ENCODE measurements at regions not wholly inside any gene's neighbourhood (a gene's known extent, or its start where the extent isn't known, plus 50 kb on each side); places are given as distances from the start of the nearest gene placed in this dataset.

DNA sequence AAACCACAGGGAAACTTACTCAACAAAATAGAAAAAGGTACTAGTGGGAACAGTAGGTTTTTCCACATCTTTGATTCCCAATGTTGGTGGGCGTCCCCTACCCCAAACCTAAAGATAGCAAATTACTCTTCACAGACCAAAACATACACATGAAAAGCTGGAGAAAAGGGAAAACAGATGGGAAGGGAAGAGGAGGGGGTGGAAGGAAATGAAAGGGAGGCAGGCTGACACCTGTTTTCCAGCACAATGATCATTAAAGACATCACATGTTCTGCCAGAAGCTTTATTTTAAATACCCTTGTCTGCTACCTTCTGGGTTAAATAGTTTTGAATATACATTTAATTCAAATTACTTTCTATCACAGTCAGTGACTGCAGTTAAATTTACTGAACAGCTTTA lies 1617.9 kb upstream of the SEL1L start:
- DNase-seq (ENCODE audit: extremely low read depth, insufficient read length), result no peak
- TF ChIP-seq, protein P1, sequence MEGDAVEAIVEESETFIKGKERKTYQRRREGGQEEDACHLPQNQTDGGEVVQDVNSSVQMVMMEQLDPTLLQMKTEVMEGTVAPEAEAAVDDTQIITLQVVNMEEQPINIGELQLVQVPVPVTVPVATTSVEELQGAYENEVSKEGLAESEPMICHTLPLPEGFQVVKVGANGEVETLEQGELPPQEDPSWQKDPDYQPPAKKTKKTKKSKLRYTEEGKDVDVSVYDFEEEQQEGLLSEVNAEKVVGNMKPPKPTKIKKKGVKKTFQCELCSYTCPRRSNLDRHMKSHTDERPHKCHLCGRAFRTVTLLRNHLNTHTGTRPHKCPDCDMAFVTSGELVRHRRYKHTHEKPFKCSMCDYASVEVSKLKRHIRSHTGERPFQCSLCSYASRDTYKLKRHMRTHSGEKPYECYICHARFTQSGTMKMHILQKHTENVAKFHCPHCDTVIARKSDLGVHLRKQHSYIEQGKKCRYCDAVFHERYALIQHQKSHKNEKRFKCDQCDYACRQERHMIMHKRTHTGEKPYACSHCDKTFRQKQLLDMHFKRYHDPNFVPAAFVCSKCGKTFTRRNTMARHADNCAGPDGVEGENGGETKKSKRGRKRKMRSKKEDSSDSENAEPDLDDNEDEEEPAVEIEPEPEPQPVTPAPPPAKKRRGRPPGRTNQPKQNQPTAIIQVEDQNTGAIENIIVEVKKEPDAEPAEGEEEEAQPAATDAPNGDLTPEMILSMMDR (IDR thresholded peaks at IDR 0.05; ENCODE audit: insufficient read depth, low read length, poor library complexity, severe bottlenecking), result no peak
- Histone ChIP-seq H3K4me3 (replicated peaks; ENCODE audit: low read depth, low read length) (no peak overlapping the region), H3K27me3 (replicated peaks; ENCODE audit: control insufficient read depth, insufficient read depth, low read length) (no peaks in the 10 kb centered on the region), H3K36me3 (ENCODE audit: control insufficient read depth, insufficient read depth, low read length) (no peaks in the 10 kb centered on the region)

DNA sequence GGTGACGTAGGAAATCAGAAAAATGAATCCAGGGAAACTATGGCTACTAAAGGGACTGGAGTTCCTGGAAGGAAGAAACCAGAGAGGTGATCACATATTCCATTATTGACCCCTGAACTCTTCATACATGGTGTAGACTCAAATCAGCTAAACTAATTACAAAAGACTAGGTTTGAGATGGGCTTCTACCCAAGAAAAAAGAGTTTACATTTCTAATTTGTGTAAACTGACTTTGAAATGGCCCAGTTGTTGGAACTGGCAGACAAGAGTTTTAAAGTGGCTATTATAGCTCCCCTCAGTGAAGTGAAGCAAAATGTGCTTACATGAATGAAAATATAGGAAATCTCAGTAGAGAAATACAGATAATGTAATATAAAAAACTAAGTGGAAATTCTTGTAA lies 1619.4 kb upstream of the SEL1L start:
- TF ChIP-seq, protein P1 (IDR thresholded peaks at IDR 0.05; ENCODE audit: insufficient read depth, low read length, poor library complexity, severe bottlenecking), result no peak
- Histone ChIP-seq H3K27me3 (replicated peaks; ENCODE audit: control insufficient read depth, insufficient read depth, low read length) (no peaks in the 10 kb centered on the region), H3K4me3 (replicated peaks; ENCODE audit: low read depth, low read length) (no peak overlapping the region), H3K36me3 (ENCODE audit: control insufficient read depth, insufficient read depth, low read length) (no peaks in the 10 kb centered on the region)
- DNase-seq (ENCODE audit: extremely low read depth, insufficient read length), result no peak

DNA sequence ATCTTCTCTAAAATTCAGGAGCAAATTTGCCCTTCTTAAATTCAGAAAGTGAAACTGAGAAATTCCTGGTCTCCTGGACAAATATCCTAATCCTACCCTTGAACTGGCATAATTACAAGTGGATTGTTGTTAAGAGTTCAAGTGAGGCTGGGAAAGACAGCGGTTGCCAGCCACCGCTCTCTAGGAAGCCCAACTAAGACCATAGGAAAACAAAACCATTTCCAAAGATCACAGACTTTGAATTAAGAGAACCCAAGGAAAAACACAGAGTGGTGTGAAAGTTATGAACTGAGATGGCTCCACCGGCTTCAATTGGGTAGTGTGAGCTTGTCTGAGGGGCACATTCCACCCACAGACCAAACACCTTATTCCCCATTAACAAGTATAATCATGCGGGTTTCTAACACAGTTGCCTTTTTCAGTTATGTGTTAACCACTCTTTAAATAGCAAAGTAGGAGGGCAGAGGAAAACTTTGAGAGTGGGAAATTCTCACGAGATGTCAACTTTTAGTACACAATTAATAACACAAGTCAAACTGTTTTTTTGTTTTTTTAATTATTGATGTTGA lies 1628.8 kb upstream of the SEL1L start:
- no peak for DNase-seq (ENCODE audit: extremely low read depth, insufficient read length)
- no peak overlapping the region for H3K4me3 ChIP-seq (replicated peaks; ENCODE audit: low read depth, low read length)
- TF ChIP-seq, protein P1 (IDR thresholded peaks at IDR 0.05; ENCODE audit: insufficient read depth, low read length, poor library complexity, severe bottlenecking), result no peak
- no peaks in the 10 kb centered on the region for H3K27me3 ChIP-seq (replicated peaks; ENCODE audit: control insufficient read depth, insufficient read depth, low read length)
- no peaks in the 10 kb centered on the region for H3K36me3 ChIP-seq (ENCODE audit: control insufficient read depth, insufficient read depth, low read length)

DNA sequence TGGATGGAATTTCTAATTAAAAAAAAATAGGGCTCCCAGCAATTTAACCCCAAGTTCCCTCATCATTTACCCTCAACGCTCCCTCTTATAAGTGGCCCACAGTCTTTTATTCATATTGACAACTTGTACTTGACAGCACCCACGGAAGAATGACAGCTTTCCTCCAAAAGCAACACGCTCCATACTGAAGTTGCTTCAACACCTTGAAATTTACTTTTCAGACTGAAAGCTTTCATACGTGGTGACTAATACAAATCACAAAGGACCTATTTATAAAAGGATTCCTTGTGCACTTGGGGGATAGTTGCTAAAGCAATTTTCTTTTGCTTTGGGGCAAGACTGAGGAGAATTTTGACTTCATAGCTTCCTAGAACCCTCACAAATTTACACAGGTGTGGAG lies 1629.4 kb upstream of the SEL1L start:
- Histone ChIP-seq H3K36me3 (ENCODE audit: control insufficient read depth, insufficient read depth, low read length) (no peaks in the 10 kb centered on the region), H3K4me3 (replicated peaks; ENCODE audit: low read depth, low read length) (no peak overlapping the region), H3K27me3 (replicated peaks; ENCODE audit: control insufficient read depth, insufficient read depth, low read length) (no peaks in the 10 kb centered on the region)
- TF ChIP-seq, protein P1 (IDR thresholded peaks at IDR 0.05; ENCODE audit: insufficient read depth, low read length, poor library complexity, severe bottlenecking), result no peak
- DNase-seq (ENCODE audit: extremely low read depth, insufficient read length), result no peak

DNA sequence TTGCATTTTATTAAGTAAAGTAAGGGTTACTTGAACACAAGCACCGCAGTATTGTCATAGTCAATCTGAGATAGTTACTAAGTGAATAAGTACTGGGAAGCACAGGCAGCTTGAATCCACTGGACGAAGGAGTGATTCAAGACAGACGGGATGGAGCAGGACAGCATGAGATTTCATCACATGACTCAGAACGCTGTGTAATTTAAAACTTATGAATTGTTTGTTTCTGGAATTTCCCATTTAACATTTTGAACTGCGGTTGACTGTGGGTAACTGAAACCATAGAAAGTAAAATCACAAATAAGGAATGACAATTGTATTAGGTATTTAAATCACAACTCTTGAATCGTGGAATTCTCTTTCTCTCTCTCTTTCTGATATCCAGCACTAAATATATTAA lies 1630.4 kb upstream of the SEL1L start:
- DNase-seq (ENCODE audit: extremely low read depth, insufficient read length), result no peak
- TF ChIP-seq, protein P1 (IDR thresholded peaks at IDR 0.05; ENCODE audit: insufficient read depth, low read length, poor library complexity, severe bottlenecking), result no peak
- no peaks in the 10 kb centered on the region for H3K36me3 ChIP-seq (ENCODE audit: control insufficient read depth, insufficient read depth, low read length)
- no peaks in the 10 kb centered on the region for H3K27me3 ChIP-seq (replicated peaks; ENCODE audit: control insufficient read depth, insufficient read depth, low read length)
- H3K4me3 ChIP-seq (replicated peaks; ENCODE audit: low read depth, low read length), result no peak overlapping the region

DNA sequence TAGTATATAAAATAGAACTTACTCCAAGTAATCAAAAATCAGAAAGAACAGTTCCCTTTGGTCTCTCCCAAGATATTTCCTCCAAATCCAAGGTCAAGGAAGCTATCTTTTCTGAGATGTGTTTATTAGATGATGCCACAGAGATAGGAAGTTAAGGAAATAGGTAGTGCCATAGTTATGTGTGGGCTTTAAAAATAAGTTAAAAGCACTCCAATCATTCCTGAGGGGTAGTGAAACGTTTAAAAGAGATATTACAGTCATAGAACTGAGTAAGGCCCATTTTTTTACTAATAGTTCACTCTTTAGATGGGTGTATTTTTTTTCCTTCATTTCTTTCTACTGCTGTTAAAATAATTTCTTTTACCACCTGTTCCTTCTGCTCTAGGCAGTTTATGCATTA lies 1630.9 kb upstream of the SEL1L start:
- no peaks in the 10 kb centered on the region for H3K36me3 ChIP-seq (ENCODE audit: control insufficient read depth, insufficient read depth, low read length)
- no peak for DNase-seq (ENCODE audit: extremely low read depth, insufficient read length)
- H3K4me3 ChIP-seq (replicated peaks; ENCODE audit: low read depth, low read length), result no peak overlapping the region
- no peaks in the 10 kb centered on the region for H3K27me3 ChIP-seq (replicated peaks; ENCODE audit: control insufficient read depth, insufficient read depth, low read length)
- TF ChIP-seq, protein P1 (IDR thresholded peaks at IDR 0.05; ENCODE audit: insufficient read depth, low read length, poor library complexity, severe bottlenecking), result no peak
